Progenitor cell of endocrine pancreas (in vitro differentiated cells): ENCODE measurements at regions not wholly inside any gene's neighbourhood (a gene's known extent, or its start where the extent isn't known, plus 50 kb on each side); places are given as distances from the start of the nearest gene placed in this dataset.

Experiments
- DNase-seq: peaks from one replicate; pipeline ENCODE4 v3.0.0; 2021; ENCODE audit warnings: low spot score; ENCODE audit not compliant: unreplicated experiment
- H3K27ac Mint-ChIP-seq: 2 replicates; pipeline ENCODE4 v1.8.0; 2021; ENCODE audit warnings: mild to moderate bottlenecking, moderate library complexity, mixed read lengths
- H3K27me3 Mint-ChIP-seq: 2 replicates; pipeline ENCODE4 v1.8.0; 2021; ENCODE audit warnings: mixed read lengths
- H3K36me3 Mint-ChIP-seq: 2 replicates; pipeline ENCODE4 v1.8.0; 2022; ENCODE audit warnings: mixed read lengths; ENCODE audit not compliant: insufficient read depth
- H3K4me1 Mint-ChIP-seq: 2 replicates; pipeline ENCODE4 v1.8.0; 2021; ENCODE audit warnings: low read depth, mixed read lengths
- H3K4me3 Mint-ChIP-seq: 2 replicates; pipeline ENCODE4 v1.8.0; 2021; ENCODE audit warnings: low read depth, mild to moderate bottlenecking, moderate library complexity, mixed read lengths
- H3K9me3 Mint-ChIP-seq: 2 replicates; pipeline ENCODE4 v1.8.0; 2021; ENCODE audit warnings: low read depth, mixed read lengths
- CTCF ChIP-seq: fragments of 200-600 bp; sonication (generic); IDR thresholded peaks from one replicate; pipeline ENCODE4 v1.5.0; 2021; ENCODE audit warnings: antibody characterized with exemption, mild to moderate bottlenecking; ENCODE audit not compliant: unreplicated experiment

DNA sequence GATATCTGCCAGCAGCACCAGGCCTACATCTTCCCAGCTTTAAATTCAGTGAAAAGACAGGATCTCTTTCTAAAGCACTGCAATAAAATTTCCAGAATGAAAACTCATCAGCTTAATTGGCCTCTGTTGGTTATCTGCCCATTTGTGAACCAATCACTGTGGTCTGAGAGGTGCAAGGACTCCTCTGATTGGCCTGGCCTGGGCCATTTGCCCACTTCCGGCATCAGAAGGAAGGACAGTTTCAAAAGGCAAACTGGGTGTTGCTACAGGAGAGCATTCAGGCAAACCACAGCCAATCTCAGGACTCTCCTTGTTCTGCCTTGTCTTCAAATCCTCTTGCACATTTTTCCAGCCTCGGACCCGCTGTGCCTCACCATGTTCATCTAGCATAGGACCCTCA lies 163.9 kb upstream of the CCDC150 start:
- Mint-ChIP-seq H3K27me3 (no peaks in the 10 kb centered on the region), H3K36me3 (no peaks in the 10 kb centered on the region)

GRCh38 chr2:196478588-196478987 lies 160.9 kb upstream of the CCDC150 start:
- no peak overlapping the region for H3K4me3 Mint-ChIP-seq
- no peak for DNase-seq
- H3K36me3 Mint-ChIP-seq = no peaks in the 10 kb centered on the region
- TF ChIP-seq CTCF = no peak
- no peaks in the 10 kb centered on the region for H3K4me1 Mint-ChIP-seq
- no peaks in the 10 kb centered on the region for H3K27me3 Mint-ChIP-seq
- no peaks in the 10 kb centered on the region for H3K9me3 Mint-ChIP-seq
- H3K27ac Mint-ChIP-seq = no peak overlapping the region

More for the DNA sequence above, 163.9 kb upstream of the CCDC150 start:
- TF ChIP-seq CTCF = no peak
- Mint-ChIP-seq H3K9me3 (peaks cover 3% of the 10 kb centered on the region), H3K27ac (no peak overlapping the region), H3K4me1 (no peaks in the 10 kb centered on the region), H3K4me3 (no peak overlapping the region)
- DNase-seq = no peak

GRCh38 chr2:196479350-196479749 lies 160.2 kb upstream of the CCDC150 start:
- Mint-ChIP-seq H3K4me1 (no peaks in the 10 kb centered on the region), H3K9me3 (no peaks in the 10 kb centered on the region), H3K36me3 (no peaks in the 10 kb centered on the region), H3K4me3 (no peak overlapping the region), H3K27ac (no peak overlapping the region), H3K27me3 (no peaks in the 10 kb centered on the region)
- no peak for TF ChIP-seq CTCF
- DNase-seq = no peak

- H3K4me1 Mint-ChIP-seq = no peaks in the 10 kb centered on the region
- no peak for DNase-seq
- no peak for TF ChIP-seq CTCF
- H3K27me3 Mint-ChIP-seq = no peaks in the 10 kb centered on the region
- no peak overlapping the region for H3K4me3 Mint-ChIP-seq
- H3K9me3 Mint-ChIP-seq = no peaks in the 10 kb centered on the region
- H3K27ac Mint-ChIP-seq = no peak overlapping the region
- H3K36me3 Mint-ChIP-seq = no peaks in the 10 kb centered on the region
These were observed 158.7 kb upstream of the CCDC150 start for GRCh38 chr2:196480653-196481323.

DNA sequence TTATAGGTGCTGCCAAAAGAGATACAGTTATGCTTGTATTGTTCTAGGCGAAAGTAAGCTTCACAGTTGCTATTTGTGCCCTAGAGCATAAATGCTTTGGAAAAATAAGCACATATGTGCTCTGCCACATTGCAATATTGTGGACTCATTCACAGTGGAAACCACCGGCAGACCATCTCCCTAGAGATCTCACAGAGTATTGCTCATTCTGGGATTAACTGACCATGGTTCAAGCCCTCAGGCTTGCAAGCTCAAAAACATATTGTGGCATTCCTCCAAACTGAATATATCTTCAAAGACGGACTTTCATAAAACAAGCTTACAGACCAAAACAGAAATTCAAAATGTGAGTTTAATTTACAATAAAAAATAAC lies 158.2 kb upstream of the CCDC150 start:
- H3K27ac Mint-ChIP-seq = no peak overlapping the region
- H3K4me3 Mint-ChIP-seq = no peak overlapping the region
- H3K27me3 Mint-ChIP-seq = no peaks in the 10 kb centered on the region
- H3K4me1 Mint-ChIP-seq = no peaks in the 10 kb centered on the region
- H3K36me3 Mint-ChIP-seq = no peaks in the 10 kb centered on the region
- TF ChIP-seq CTCF = no peak
- no peak for DNase-seq
- no peaks in the 10 kb centered on the region for H3K9me3 Mint-ChIP-seq
